B cell (primary cell): ENCODE measurements at regions not wholly inside any gene's neighbourhood (a gene's known extent, or its start where the extent isn't known, plus 50 kb on each side); places are given as distances from the start of the nearest gene placed in this dataset.

Experiments used
- ATAC-seq: fragments of 200-7000 bp; cut with Tn5 transposase; one replicate; pipeline ENCODE4 v1.10.0; 2021; ENCODE audit warnings: low read depth, mild to moderate bottlenecking, moderate number of reproducible peaks, moderate library complexity
- CTCF ChIA-PET: fragments of 350-600 bp; sonication (Branson Sonifier 250); formaldehyde crosslinking; loops from one replicate; lab custom pipeline; 2021; ENCODE audit warnings: antibody characterized with exemption, inconsistent platforms; lab: Charles Lee
- POLR2A ChIA-PET: fragments of 350-600 bp; sonication (Branson Sonifier 250); formaldehyde crosslinking; loops from one replicate; lab custom pipeline; 2021; ENCODE audit warnings: antibody characterized with exemption; lab: Charles Lee
- DNase-seq: peaks from one replicate; pipeline ENCODE4 v3.0.0; 2013
- H2AFZ ChIP-seq: 2 replicates; pipeline ENCODE4 v1.6.1; 2012; ENCODE audit warnings: mild to moderate bottlenecking, low read depth, low read length; ENCODE audit not compliant: insufficient read depth, poor library complexity, severe bottlenecking
- H3K27ac ChIP-seq, 2 donors: 1 replicate in 1 of 2; 2 replicates in 1 of 2; pipeline ENCODE4 v1.5.1; 2012 to 2013; ENCODE audit warnings: low read length in 2 of 2, mild to moderate bottlenecking in 2 of 2, moderate library complexity in 1 of 2
- H3K27me3 ChIP-seq, 4 experiments: fragments of 200-600 bp in 1 of 4; sonication (generic) in 1 of 4; replicated peaks in 1 of 4; 1 replicate in 2 of 4; 2 replicates in 2 of 4; pipeline versions ENCODE4 v1.6.1 to v1.7.0; 2013 to 2016; ENCODE audit warnings: low read length in 3 of 4, mild to moderate bottlenecking in 2 of 4, mixed read lengths in 1 of 4, moderate library complexity in 1 of 4; ENCODE audit not compliant: insufficient read depth in 4 of 4, control insufficient read depth in 3 of 4; ENCODE audit errors: control extremely low read depth in 1 of 4
- H3K36me3 ChIP-seq, 2 experiments: replicated peaks in 1 of 2; 1 replicate in 1 of 2; 2 replicates in 1 of 2; pipeline versions ENCODE4 v1.6.1 to v1.7.1; 2013; ENCODE audit warnings: low read length in 1 of 2; ENCODE audit not compliant: insufficient read depth in 2 of 2, control insufficient read depth in 1 of 2; ENCODE audit errors: control extremely low read depth in 1 of 2, extremely low read depth in 1 of 2
- H3K4me1 ChIP-seq, 2 donors: fragments of 200-600 bp in 1 of 2; sonication (generic) in 1 of 2; 1 replicate in 1 of 2; 2 replicates in 1 of 2; pipeline versions ENCODE4 v1.5.1 to v1.6.1; 2013 to 2017; ENCODE audit warnings: low read length in 2 of 2; ENCODE audit not compliant: control insufficient read depth in 2 of 2, insufficient read depth in 2 of 2
- H3K4me2 ChIP-seq: replicated peaks from 2 replicates; pipeline ENCODE3; 2012; ENCODE audit warnings: mild to moderate bottlenecking, low read depth, low read length; ENCODE audit not compliant: poor library complexity, severe bottlenecking
- H3K4me3 ChIP-seq, 5 experiments: fragments of 200-600 bp in 1 of 5; sonication (generic) in 1 of 5; 1 replicate in 3 of 5; 2 replicates in 2 of 5; pipeline versions ENCODE4 v1.5.1 to v1.7.0; 2011 to 2016; ENCODE audit warnings: low read length in 4 of 5, mild to moderate bottlenecking in 4 of 5, low read depth in 2 of 5, control low read depth in 1 of 5, moderate library complexity in 1 of 5; ENCODE audit not compliant: insufficient read depth in 1 of 5; ENCODE audit errors: control extremely low read depth in 1 of 5, extremely low read depth in 1 of 5
- H3K79me2 ChIP-seq: fragments of 200-600 bp; sonication (generic); one replicate; pipeline ENCODE4 v1.6.0; 2016; ENCODE audit warnings: low read length; ENCODE audit not compliant: control insufficient read depth, insufficient read depth
- H3K9ac ChIP-seq: fragments of 200-600 bp; sonication (generic); 2 replicates; pipeline ENCODE4 v1.6.1; 2017; ENCODE audit warnings: mild to moderate bottlenecking, low read length, moderate library complexity
- H3K9me3 ChIP-seq, 3 donors: one replicate each; pipeline versions ENCODE4 v1.6.1 to v1.7.1; 2013; ENCODE audit warnings: low read length in 2 of 3; ENCODE audit not compliant: control insufficient read depth in 2 of 3, insufficient read depth in 1 of 3; ENCODE audit errors: control extremely low read depth in 1 of 3
- H4K20me1 ChIP-seq: 2 replicates; pipeline ENCODE4 v1.6.0; 2012; ENCODE audit warnings: mild to moderate bottlenecking, low read length; ENCODE audit not compliant: insufficient read depth, control insufficient read depth, poor library complexity, severe bottlenecking
- H3K27ac Mint-ChIP-seq: one replicate; pipeline ENCODE4 v1.8.0; 2021; ENCODE audit warnings: mixed read lengths
- H3K27me3 Mint-ChIP-seq: one replicate; pipeline ENCODE4 v1.8.0; 2021; ENCODE audit warnings: mixed read lengths
- H3K4me1 Mint-ChIP-seq: one replicate; pipeline ENCODE4 v1.8.0; 2021; ENCODE audit warnings: mixed read lengths
- H3K4me3 Mint-ChIP-seq: one replicate; pipeline ENCODE4 v1.8.0; 2021; ENCODE audit warnings: mixed read lengths
- H3K9me3 Mint-ChIP-seq: one replicate; pipeline ENCODE4 v1.8.0; 2022; ENCODE audit warnings: mixed read lengths; ENCODE audit not compliant: insufficient read depth
- EZH2 ChIP-seq: IDR thresholded peaks from 2 replicates; pipeline ENCODE4 v1.6.1; 2012; ENCODE audit warnings: borderline replicate concordance, low read depth, mild to moderate bottlenecking, moderate library complexity, low read length; ENCODE audit not compliant: insufficient read depth, poor library complexity, severe bottlenecking
- WGBS: methylation state at CpG from one replicate; pipeline ENCODE4 v1.1.5; 2013; ENCODE audit warnings: missing lambda C conversion rate; ENCODE audit not compliant: insufficient coverage; 5-methylcytosine and 5-hydroxymethylcytosine counted together
- intact Hi-C: fragments of 100-400 bp; cut with micrococcal nuclease; formaldehyde crosslinking; loops from one replicate; pipeline ENCODE4 v1.10.0; 2022
- TF ChIP-seq, protein P1 (sequence below): fragments of 200-600 bp; IDR thresholded peaks from one replicate; pipeline ENCODE4 v1.8.0; 2022; ENCODE audit warnings: antibody characterized with exemption, mild to moderate bottlenecking

DNA sequence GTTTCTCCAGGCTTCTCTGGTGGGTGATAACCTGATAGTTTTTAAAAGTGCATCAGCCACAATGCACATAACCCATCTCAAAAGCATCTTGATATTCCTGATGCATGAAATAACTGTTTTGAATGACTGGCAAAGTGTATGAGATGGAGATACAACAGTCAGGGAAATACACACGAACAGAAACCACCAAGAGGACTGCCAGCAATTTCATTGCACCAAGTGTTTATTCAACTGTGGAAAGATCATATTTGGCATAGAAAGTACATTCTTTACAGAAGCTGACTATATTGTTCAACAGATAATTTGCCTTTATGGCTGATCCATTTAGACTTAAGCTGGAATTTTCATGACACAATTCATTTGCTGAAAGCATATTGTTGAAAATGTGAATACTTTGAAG lies 139.5 kb downstream of the SLIT2 start:
- intact Hi-C loops: no loop called here
- WGBS: no CpG with 5 or more reads among the region's 1 CpG
- no peaks in the 10 kb centered on the region for H3K4me1 Mint-ChIP-seq
- Histone ChIP-seq H3K4me2 (no peak overlapping the region), H3K9me3 (no peaks in the 10 kb centered on the region), H3K36me3 (no peaks in the 10 kb centered on the region), H3K27ac (no peak overlapping the region), H3K4me3 (no peak overlapping the region), H2AFZ (no peak overlapping the region), H3K79me2 (no peaks in the 10 kb centered on the region), H4K20me1 (no peaks in the 10 kb centered on the region), H3K4me1 (no peaks in the 10 kb centered on the region), H3K9ac (no peak overlapping the region), H3K27me3 (no peaks in the 10 kb centered on the region)
- no peak for DNase-seq
- no peak overlapping the region for H3K4me3 Mint-ChIP-seq
- no peak overlapping the region for H3K27ac Mint-ChIP-seq
- no peaks in the 10 kb centered on the region for H3K9me3 Mint-ChIP-seq
- no peaks in the 10 kb centered on the region for H3K27me3 Mint-ChIP-seq
- TF ChIP-seq, protein P1, sequence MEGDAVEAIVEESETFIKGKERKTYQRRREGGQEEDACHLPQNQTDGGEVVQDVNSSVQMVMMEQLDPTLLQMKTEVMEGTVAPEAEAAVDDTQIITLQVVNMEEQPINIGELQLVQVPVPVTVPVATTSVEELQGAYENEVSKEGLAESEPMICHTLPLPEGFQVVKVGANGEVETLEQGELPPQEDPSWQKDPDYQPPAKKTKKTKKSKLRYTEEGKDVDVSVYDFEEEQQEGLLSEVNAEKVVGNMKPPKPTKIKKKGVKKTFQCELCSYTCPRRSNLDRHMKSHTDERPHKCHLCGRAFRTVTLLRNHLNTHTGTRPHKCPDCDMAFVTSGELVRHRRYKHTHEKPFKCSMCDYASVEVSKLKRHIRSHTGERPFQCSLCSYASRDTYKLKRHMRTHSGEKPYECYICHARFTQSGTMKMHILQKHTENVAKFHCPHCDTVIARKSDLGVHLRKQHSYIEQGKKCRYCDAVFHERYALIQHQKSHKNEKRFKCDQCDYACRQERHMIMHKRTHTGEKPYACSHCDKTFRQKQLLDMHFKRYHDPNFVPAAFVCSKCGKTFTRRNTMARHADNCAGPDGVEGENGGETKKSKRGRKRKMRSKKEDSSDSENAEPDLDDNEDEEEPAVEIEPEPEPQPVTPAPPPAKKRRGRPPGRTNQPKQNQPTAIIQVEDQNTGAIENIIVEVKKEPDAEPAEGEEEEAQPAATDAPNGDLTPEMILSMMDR: no peak
- TF ChIP-seq EZH2: no peak
- ChIA-PET POLR2A (no interaction called here), CTCF (no interaction called here)
- ATAC-seq: no peak

DNA sequence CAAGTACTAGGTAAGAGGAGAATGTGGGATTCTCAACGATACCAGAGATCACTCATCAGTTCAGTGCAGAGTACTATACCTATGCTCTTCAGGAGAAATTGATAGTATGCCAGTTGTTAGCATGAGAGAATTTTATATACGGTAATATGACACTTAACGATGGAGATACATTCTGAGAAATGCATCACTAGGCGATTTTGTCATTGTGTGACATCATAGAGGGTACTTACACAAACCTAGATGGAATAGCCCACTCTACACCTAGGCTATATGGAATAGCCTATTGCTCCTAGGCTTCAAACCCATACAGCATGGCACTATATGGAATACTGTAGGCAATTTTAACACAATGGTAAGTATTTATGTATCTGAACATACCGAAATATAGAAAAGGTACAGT lies 140.2 kb downstream of the SLIT2 start:
- H3K36me3 ChIP-seq: no peaks in the 10 kb centered on the region
- no peak overlapping the region for H3K4me3 ChIP-seq
- no peaks in the 10 kb centered on the region for H3K27me3 ChIP-seq
- ChIA-PET POLR2A (no interaction called here), CTCF (interaction anchor here (0.8 kb wide), 1 partner anchor 25 kb away, joined by 3 read pairs; no protein-coding TSS in a partner anchor)
- H3K4me1 Mint-ChIP-seq: no peaks in the 10 kb centered on the region
- no peaks in the 10 kb centered on the region for H3K4me1 ChIP-seq
- H4K20me1 ChIP-seq: no peaks in the 10 kb centered on the region
- H2AFZ ChIP-seq: no peak overlapping the region
- no peak for ATAC-seq
- H3K27me3 Mint-ChIP-seq: no peaks in the 10 kb centered on the region
- no peak for DNase-seq
- no peak overlapping the region for H3K4me2 ChIP-seq
- no peak overlapping the region for H3K4me3 Mint-ChIP-seq
- WGBS: no CpG with 5 or more reads among the region's 5 CpGs
- intact Hi-C loops: no loop called here
- H3K9me3 ChIP-seq: no peaks in the 10 kb centered on the region
- H3K27ac Mint-ChIP-seq: no peak overlapping the region
- H3K9ac ChIP-seq: no peak overlapping the region
- no peaks in the 10 kb centered on the region for H3K79me2 ChIP-seq
- no peak overlapping the region for H3K27ac ChIP-seq
- TF ChIP-seq, protein P1: no peak
- TF ChIP-seq EZH2: no peak
- H3K9me3 Mint-ChIP-seq: no peaks in the 10 kb centered on the region
